Stomach smooth muscle (tissue), 2 donors: ENCODE measurements at regions not wholly inside any gene's neighbourhood (a gene's known extent, or its start where the extent isn't known, plus 50 kb on each side); places are given as distances from the start of the nearest gene placed in this dataset.

ENCODE experiments used
- H3K27ac ChIP-seq: one replicate; pipeline ENCODE4 v1.7.0; 2013; ENCODE audit warnings: mild to moderate bottlenecking, low read length, inconsistent platforms
- H3K27me3 ChIP-seq, 2 donors: one replicate each; pipeline ENCODE4 v1.7.0; 2013; ENCODE audit warnings: low read length in 2 of 2; ENCODE audit not compliant: insufficient read depth in 2 of 2, control insufficient read depth in 1 of 2
- H3K36me3 ChIP-seq, 2 donors: one replicate each; pipeline ENCODE4 v1.7.0; 2013; ENCODE audit warnings: low read length in 2 of 2; ENCODE audit not compliant: control insufficient read depth in 2 of 2, insufficient read depth in 2 of 2
- H3K4me1 ChIP-seq: one replicate; pipeline ENCODE4 v1.7.0; 2013; ENCODE audit warnings: low read length; ENCODE audit not compliant: control insufficient read depth, insufficient read depth
- H3K4me3 ChIP-seq, 2 donors: one replicate each; pipeline ENCODE4 v1.7.0; 2013; ENCODE audit warnings: low read length in 2 of 2
- H3K9ac ChIP-seq, 2 donors: one replicate each; pipeline ENCODE4 v1.7.0; 2013; ENCODE audit warnings: low read length in 2 of 2, mild to moderate bottlenecking in 1 of 2
- H3K9me3 ChIP-seq, 2 donors: one replicate each; pipeline ENCODE4 v1.7.0; 2013; ENCODE audit warnings: low read length in 2 of 2; ENCODE audit not compliant: control insufficient read depth in 2 of 2
- donor health status: healthy.
- donor health status: Pancreatic carcinoma.

DNA sequence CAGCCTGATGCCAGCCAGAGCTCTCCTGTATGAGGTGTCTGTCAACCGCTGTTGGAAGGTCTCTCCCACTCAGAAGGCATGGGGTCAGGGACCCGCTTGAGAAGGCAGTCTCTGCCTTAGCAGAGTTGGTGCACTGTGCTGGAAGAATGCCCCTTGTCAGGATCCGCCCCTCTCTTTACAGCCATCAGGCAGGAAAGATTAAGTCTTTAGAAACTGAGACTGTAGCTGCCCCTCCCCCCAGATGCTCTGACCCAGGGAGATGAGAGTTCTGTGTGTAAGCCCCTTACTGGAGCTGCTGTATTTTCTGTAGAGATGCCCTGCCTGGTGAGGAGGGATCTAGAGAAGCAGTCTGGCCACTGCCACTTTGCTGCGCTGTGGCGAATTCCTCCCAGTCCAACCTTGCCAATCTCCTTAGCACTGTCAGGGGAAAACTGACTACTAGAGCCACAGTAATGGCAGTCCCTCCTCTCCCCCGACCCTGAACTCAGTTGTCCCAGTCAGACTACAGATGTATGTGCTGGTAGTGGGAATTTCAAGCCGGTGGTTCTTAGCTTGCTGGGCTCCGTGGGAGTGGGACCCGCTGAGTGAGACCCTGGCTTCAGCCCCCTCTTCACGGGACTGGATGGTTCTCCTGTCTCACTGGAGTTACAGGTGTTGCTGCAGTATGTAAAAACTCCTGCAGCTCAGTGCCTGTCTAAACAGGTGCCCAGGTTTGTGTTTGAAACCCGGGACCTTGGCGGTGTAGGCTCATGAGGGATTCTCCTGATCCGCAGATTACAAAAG, 285.5 kb upstream of the ZWINT start:
- no peaks in the 10 kb centered on the region for H3K9me3 ChIP-seq
- no peaks in the 10 kb centered on the region for H3K36me3 ChIP-seq
- H3K4me3 ChIP-seq, result no peak overlapping the region
- no peak overlapping the region for H3K9ac ChIP-seq
- H3K4me1 ChIP-seq, result no peaks in the 10 kb centered on the region
- no peak overlapping the region for H3K27ac ChIP-seq
- H3K27me3 ChIP-seq, result no peaks in the 10 kb centered on the region

DNA sequence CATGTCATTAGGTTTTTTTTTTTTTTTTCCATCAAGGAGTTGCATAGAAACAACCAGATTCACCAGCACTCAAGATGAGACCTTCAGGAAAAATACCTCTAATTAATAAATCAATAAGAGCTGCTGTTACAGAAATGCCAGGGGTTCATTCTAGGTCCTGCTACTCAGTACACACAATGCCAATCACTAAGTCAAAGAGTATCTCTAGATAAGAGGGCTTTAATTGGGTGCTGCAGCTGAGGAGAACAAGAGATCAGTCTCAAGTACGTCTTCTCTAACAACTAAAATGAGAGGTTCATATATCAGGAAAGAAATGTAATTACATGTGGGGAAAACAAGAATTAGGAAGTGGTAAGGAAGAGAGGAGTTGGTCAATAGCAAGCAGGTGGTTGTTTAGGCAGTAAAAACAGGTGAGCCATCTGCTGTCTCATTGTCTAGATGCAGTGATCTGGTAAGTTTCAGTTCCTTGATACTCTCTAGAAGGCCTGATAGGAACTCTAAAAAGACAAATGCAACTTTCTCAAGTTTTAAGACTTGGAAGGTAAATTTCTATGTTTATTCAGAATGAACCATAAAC, 272.9 kb upstream of the ZWINT start:
- H3K36me3 ChIP-seq, result no peaks in the 10 kb centered on the region
- H3K9ac ChIP-seq, result no peak overlapping the region
- H3K27me3 ChIP-seq, result no peaks in the 10 kb centered on the region
- no peaks in the 10 kb centered on the region for H3K4me1 ChIP-seq
- no peak overlapping the region for H3K4me3 ChIP-seq
- H3K9me3 ChIP-seq, result no peaks in the 10 kb centered on the region
- no peak overlapping the region for H3K27ac ChIP-seq

DNA sequence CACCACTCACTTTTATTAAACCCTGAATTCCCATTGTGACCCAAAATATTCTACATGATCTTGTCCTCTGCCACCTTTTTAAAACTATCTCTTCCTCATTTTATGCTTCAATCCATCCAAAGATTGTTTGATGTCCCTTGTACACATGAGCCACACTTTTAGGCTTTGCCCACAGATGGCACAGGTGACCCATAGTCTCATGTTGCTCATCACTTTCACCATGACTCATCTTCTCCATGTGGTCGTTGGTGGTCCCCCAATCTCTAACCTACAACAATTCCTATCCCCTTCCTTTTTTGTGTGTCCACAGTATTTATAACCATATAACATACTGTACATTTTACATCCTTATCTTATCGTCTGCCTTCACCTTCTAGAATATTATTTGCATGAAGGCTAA, 271.5 kb upstream of the ZWINT start:
- Histone ChIP-seq H3K27me3 (no peaks in the 10 kb centered on the region), H3K4me3 (no peak overlapping the region), H3K27ac (no peak overlapping the region), H3K4me1 (no peaks in the 10 kb centered on the region), H3K9ac (no peak overlapping the region), H3K36me3 (no peaks in the 10 kb centered on the region), H3K9me3 (no peaks in the 10 kb centered on the region)

DNA sequence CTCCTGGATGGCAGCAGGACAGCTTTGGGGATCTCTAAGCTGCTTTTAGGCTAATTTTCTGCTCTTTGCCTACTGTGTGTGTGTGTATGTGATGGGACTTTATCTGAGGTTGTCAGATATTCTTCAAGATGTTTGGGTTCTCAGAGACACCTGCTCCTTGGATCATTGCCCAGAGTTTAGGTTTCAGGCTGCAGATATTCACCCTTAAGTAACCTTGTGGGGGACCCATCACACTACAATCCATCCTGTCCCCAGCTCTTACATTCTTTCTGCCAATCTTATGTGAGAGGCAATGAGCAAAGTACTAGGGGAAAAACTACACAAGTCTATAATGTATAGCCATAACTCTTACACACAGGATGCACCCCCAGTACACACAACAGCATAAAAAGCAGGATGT, 263.0 kb upstream of the ZWINT start:
- H3K9ac ChIP-seq, result no peak overlapping the region
- no peaks in the 10 kb centered on the region for H3K9me3 ChIP-seq
- H3K27me3 ChIP-seq, result no peaks in the 10 kb centered on the region
- H3K4me1 ChIP-seq, result no peaks in the 10 kb centered on the region
- no peak overlapping the region for H3K4me3 ChIP-seq
- H3K36me3 ChIP-seq, result no peaks in the 10 kb centered on the region
- H3K27ac ChIP-seq, result no peak overlapping the region

DNA sequence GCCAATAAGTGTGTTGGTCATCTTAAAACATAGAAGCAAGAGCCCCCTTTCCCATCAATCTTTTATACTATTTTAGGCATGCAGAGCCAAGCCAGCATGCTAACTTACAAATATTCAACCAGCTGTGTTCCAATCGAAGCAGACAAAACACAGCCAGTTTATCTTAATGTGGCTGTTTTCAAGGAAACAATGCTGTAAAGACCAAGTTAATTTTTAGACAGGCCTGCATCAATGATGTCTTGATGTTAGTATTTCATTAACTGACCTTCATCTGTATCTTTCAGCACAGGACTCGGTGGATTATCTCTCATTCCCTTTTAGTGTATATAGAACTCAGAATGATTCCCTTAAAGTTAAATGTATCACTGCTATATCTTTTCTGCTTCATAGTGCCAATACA, 262.0 kb upstream of the ZWINT start:
- no peak overlapping the region for H3K27ac ChIP-seq
- H3K9me3 ChIP-seq, result no peaks in the 10 kb centered on the region
- H3K4me3 ChIP-seq, result no peak overlapping the region

DNA sequence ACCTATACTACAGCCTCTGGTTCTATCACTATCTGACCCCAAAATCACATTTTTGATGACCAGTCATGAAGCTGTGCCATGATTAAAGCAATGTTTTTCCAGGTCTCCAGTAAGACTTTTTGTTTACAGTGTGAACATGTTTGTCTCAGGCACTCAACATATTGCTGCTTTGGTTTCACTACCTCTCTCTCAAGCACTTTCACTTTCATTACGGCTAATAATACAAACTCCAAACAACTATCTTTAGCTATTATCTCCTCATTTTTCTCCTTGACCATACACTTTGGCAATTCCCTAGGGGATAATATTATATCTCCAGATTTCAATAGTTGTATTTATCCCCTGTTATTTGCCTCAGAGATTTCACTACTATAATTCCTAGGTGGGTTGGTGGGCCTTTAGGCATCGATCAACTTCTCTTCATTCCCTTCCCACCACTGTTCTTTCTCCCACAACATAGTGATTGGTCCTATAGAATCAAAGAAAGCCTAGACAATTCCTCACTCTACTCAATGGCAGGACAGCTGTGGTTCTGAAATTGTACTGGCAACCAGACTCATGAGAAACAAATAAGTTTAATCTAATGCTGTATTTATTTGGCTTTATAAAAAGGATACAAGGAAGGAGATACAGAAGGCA, 261.4 kb upstream of the ZWINT start:
- Histone ChIP-seq H3K27me3 (no peaks in the 10 kb centered on the region), H3K27ac (no peak overlapping the region), H3K36me3 (no peaks in the 10 kb centered on the region), H3K9ac (peak overlapping the region in 1 of 2 donors; percentile 15), H3K9me3 (no peaks in the 10 kb centered on the region), H3K4me3 (peak overlapping the region; percentile 44 to 47), H3K4me1 (no peaks in the 10 kb centered on the region)

More for the DNA sequence above, 262.0 kb upstream of the ZWINT start:
- H3K9ac ChIP-seq, result no peak overlapping the region
- no peaks in the 10 kb centered on the region for H3K36me3 ChIP-seq
- H3K4me1 ChIP-seq, result no peaks in the 10 kb centered on the region
- no peaks in the 10 kb centered on the region for H3K27me3 ChIP-seq

DNA sequence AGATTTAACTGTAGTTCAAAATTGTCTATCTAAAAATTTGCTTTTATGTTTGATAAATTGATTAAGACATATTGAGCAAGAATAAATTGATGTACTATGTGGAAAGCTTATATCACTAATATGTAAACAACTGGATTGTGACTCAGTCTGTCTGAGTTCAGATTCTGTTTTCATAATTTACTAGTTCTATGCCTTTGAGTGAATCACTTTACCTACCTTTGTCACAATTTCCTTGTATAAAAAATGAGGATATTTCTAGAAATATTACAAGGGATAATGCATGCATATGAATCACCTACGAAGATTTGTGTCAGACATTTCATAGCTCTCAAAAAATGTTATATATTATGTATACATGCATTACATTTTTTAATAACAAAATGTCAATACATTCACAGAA, 245.1 kb upstream of the ZWINT start:
- H3K4me3 ChIP-seq, result no peak overlapping the region
- no peak overlapping the region for H3K27ac ChIP-seq
- no peaks in the 10 kb centered on the region for H3K27me3 ChIP-seq
- H3K36me3 ChIP-seq, result no peaks in the 10 kb centered on the region
- H3K4me1 ChIP-seq, result no peaks in the 10 kb centered on the region
- no peaks in the 10 kb centered on the region for H3K9me3 ChIP-seq
- no peak overlapping the region for H3K9ac ChIP-seq

DNA sequence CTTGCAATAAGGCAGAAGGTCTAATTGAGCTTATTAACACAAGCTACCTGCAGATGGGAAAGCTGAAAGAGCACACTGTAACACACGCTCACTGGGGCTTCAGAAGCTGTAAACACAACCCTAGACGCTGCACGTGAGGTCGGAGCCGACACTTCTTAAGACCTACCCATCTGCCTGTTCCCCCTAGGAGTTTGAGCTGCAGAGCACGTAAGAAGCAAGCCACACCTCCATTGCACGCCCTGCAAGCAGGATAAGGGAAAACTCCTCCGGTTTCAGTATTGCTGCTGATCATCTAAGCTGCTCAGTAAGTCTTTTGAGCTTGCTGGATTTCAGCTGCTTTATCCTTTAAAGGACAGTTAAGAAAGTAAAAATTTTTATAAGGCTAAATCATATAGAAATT, 244.0 kb upstream of the ZWINT start:
- Histone ChIP-seq H3K36me3 (no peaks in the 10 kb centered on the region), H3K4me3 (no peak overlapping the region)

DNA sequence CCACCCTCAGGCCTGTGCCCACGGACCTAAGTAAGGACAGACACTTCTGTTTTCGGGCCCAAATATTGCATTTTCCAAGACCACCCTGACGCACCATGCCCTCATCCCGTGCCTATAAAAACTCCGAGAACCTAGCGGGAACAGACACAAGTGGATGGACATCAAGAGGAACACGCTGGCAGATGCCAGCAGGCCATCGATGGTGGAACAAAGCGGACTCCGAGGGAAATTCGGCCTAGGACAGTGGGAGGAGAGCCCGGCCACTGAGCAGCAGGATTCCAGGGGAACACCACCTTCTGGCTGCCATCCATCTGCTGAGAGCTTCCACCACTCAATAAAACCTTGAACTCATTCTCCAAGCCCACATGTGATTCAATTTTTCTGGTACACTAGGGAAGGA, 243.6 kb upstream of the ZWINT start:
- H3K9ac ChIP-seq, result no peak overlapping the region
- H3K4me3 ChIP-seq, result no peak overlapping the region
- no peaks in the 10 kb centered on the region for H3K27me3 ChIP-seq
- H3K27ac ChIP-seq, result no peak overlapping the region
- no peaks in the 10 kb centered on the region for H3K36me3 ChIP-seq
- no peaks in the 10 kb centered on the region for H3K9me3 ChIP-seq
- H3K4me1 ChIP-seq, result no peaks in the 10 kb centered on the region

More for the DNA sequence above, 244.0 kb upstream of the ZWINT start:
- H3K27ac ChIP-seq, result no peak overlapping the region
- H3K27me3 ChIP-seq, result no peaks in the 10 kb centered on the region
- H3K4me1 ChIP-seq, result no peaks in the 10 kb centered on the region
- no peak overlapping the region for H3K9ac ChIP-seq
- H3K9me3 ChIP-seq, result no peaks in the 10 kb centered on the region

DNA sequence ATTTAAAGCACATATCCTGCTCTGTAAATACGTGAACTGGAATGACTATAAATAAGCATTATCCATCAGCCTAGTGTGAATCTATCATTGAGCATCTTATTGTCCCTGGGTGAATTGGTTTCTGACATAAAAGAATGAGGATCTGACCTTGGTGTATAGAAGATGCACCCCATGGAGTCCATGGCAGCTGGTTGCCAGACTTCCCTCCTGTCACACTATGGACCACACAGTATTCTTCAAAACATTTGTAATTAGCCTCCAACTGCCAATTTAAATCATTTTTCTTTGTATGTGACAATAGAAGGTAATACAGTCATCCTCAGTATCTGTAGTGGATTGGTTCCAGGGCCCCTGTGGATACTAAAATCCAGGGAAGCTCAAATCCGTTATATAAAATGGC, 238.1 kb upstream of the ZWINT start:
- no peak overlapping the region for H3K4me3 ChIP-seq
- H3K36me3 ChIP-seq, result no peaks in the 10 kb centered on the region
- H3K27ac ChIP-seq, result no peak overlapping the region
- H3K9me3 ChIP-seq, result no peaks in the 10 kb centered on the region
- no peaks in the 10 kb centered on the region for H3K27me3 ChIP-seq
- no peak overlapping the region for H3K9ac ChIP-seq
- no peaks in the 10 kb centered on the region for H3K4me1 ChIP-seq

DNA sequence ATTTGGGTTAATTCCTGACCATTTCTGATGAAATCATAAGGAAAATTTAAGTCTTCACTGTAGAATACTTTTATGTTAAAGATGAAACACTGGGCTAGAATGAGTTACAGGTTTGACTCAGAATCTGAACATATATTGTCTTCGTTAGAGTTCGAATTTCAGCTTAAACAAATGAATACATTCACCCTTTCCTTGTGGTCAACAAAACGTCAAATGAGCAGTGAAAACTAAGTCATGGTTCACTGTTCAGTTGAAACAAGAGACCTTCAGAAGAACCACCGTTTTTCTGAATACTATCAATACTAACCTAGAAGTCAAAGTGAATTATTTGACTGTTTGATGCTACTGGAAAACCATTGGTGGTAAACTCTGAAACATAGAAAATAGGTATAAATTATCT, 235.2 kb upstream of the ZWINT start:
- H3K9ac ChIP-seq, result no peak overlapping the region
- H3K27me3 ChIP-seq, result no peaks in the 10 kb centered on the region
- no peak overlapping the region for H3K27ac ChIP-seq
- H3K4me1 ChIP-seq, result no peaks in the 10 kb centered on the region
- no peaks in the 10 kb centered on the region for H3K9me3 ChIP-seq
- no peaks in the 10 kb centered on the region for H3K36me3 ChIP-seq
- H3K4me3 ChIP-seq, result no peak overlapping the region
